HCT116 (cell line): ENCODE measurements at regions not wholly inside any gene's neighbourhood (a gene's known extent, or its start where the extent isn't known, plus 50 kb on each side); places are given as distances from the start of the nearest gene placed in this dataset.

Experiments
- CTCF ChIP-seq, 3 experiments: fragments of 200-600 bp in 1 of 3; sonication (generic) in 1 of 3; IDR thresholded peaks in 2 of 3; conservative IDR thresholded peaks in 1 of 3; 2 replicates each; pipeline ENCODE4 v1.5.1; 2012 to 2017; ENCODE audit warnings: low read depth in 2 of 3, low read length in 2 of 3, antibody characterized with exemption in 1 of 3, borderline replicate concordance in 1 of 3, control low read depth in 1 of 3, mild to moderate bottlenecking in 1 of 3, mixed read lengths in 1 of 3, mixed run types in 1 of 3, moderate library complexity in 1 of 3; ENCODE audit not compliant: insufficient read depth in 1 of 3
- SIN3A ChIP-seq: IDR thresholded peaks from 2 replicates; pipeline ENCODE4 v1.6.1; 2012; ENCODE audit warnings: low read depth
- SP1 ChIP-seq: IDR thresholded peaks from 2 replicates; pipeline ENCODE4 v1.6.1; 2012; ENCODE audit warnings: low read depth
- TCF7L2 ChIP-seq: IDR thresholded peaks from 2 replicates; pipeline ENCODE4 v1.7.0; 2011; ENCODE audit warnings: borderline replicate concordance, inconsistent platforms; ENCODE audit not compliant: insufficient read depth, insufficient read length; ENCODE audit errors: extremely low read depth
- ZNF274 ChIP-seq: fragments of 200-500 bp; sonication (Bioruptor generic); IDR thresholded peaks from 2 replicates; pipeline ENCODE4 v1.6.1; 2014; ENCODE audit warnings: mild to moderate bottlenecking, low read depth, low read length, inconsistent platforms

- TF ChIP-seq CTCF (IDR thresholded peaks at IDR 0.05 in 2 of 3, conservative IDR thresholded peaks at IDR 0.05 in 1 of 3; ENCODE audit: borderline replicate concordance in 1 of 3, insufficient read depth in 1 of 3, low read depth in 2 of 3, low read length in 2 of 3) (no peak), ZNF274 (no peak), TCF7L2 (no peak), SP1 (no peak), SIN3A (no peak)
Observed at GRCh38 chr13:68690567-68690966, 1417.1 kb upstream of the ATXN8OS start.
